GM06990 (cell line): ENCODE measurements at regions not wholly inside any gene's neighbourhood (a gene's known extent, or its start where the extent isn't known, plus 50 kb on each side); places are given as distances from the start of the nearest gene placed in this dataset.
"Not testable (repeated sequence)": the region's sequence is repeated elsewhere in the genome, so short reads cannot be mapped to it uniquely, and the experiment has no call there.

Source experiments
- DNase-seq: peaks from one replicate; pipeline ENCODE4 v3.0.0-alpha.2; 2011; ENCODE audit not compliant: insufficient read length; ENCODE audit errors: extremely low read depth
- H3K27me3 ChIP-seq: replicated peaks from 2 replicates; pipeline ENCODE4 v1.6.0; 2011; ENCODE audit warnings: low read length; ENCODE audit not compliant: control insufficient read depth, insufficient read depth
- H3K36me3 ChIP-seq: 2 replicates; pipeline ENCODE4 v1.5.1; 2011; ENCODE audit warnings: low read length; ENCODE audit not compliant: control insufficient read depth, insufficient read depth
- H3K4me3 ChIP-seq: replicated peaks from 2 replicates; pipeline ENCODE4 v1.5.1; 2011; ENCODE audit warnings: low read depth, mild to moderate bottlenecking, control low read depth, low read length
- TF ChIP-seq, protein P1 (sequence below): IDR thresholded peaks from 2 replicates; pipeline ENCODE4 v1.5.1; 2011; ENCODE audit warnings: low read length, control low read depth, mild to moderate bottlenecking, inconsistent platforms; ENCODE audit not compliant: insufficient read depth, poor library complexity, severe bottlenecking

DNA sequence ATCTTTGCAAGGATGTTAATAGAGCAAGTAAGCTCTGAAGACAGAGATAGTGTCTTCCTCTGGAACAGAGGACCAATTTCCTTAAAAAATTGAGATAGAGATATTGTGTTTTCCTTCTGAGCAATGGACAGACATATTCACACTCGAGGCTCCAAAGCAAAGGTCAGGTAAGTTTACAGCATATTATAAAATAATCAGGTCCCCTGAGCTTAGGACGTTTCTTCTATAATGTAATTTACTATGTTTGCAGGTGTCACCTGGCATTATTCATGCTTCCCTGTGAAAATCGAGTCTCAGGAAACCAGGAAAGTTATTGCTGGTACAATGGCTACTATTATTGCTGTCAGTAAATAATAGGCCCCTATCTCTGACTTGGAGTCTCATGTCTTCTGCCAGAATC is 1135.8 kb upstream of the ACVR2A start:
- DNase-seq: no peak
- Histone ChIP-seq H3K27me3 (no peaks in the 10 kb centered on the region), H3K4me3 (no peak overlapping the region), H3K36me3 (no peaks in the 10 kb centered on the region)
- TF ChIP-seq, protein P1, sequence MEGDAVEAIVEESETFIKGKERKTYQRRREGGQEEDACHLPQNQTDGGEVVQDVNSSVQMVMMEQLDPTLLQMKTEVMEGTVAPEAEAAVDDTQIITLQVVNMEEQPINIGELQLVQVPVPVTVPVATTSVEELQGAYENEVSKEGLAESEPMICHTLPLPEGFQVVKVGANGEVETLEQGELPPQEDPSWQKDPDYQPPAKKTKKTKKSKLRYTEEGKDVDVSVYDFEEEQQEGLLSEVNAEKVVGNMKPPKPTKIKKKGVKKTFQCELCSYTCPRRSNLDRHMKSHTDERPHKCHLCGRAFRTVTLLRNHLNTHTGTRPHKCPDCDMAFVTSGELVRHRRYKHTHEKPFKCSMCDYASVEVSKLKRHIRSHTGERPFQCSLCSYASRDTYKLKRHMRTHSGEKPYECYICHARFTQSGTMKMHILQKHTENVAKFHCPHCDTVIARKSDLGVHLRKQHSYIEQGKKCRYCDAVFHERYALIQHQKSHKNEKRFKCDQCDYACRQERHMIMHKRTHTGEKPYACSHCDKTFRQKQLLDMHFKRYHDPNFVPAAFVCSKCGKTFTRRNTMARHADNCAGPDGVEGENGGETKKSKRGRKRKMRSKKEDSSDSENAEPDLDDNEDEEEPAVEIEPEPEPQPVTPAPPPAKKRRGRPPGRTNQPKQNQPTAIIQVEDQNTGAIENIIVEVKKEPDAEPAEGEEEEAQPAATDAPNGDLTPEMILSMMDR: no peak

DNA sequence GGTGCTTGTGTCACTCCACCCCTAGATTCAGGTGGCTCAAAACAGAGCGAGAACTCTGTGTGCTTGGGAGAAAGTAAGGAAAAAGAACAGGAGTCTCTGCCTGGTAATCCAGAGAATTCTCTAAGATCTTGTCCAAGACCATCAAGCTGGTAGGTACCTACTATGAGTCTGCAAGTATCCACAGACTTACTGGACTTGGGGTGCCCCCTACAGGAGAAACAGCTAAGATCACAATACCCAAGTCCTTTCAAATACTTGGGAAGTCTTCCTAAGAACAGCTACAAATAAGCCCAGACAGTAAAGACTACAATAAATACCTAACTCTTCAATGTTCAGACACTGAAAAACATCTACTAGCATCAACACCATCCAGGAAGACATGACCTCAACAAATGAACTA is 1143.6 kb upstream of the ACVR2A start:
- Histone ChIP-seq H3K27me3 (no peaks in the 10 kb centered on the region), H3K4me3 (no peak overlapping the region), H3K36me3 (no peaks in the 10 kb centered on the region)
- TF ChIP-seq, protein P1: peak; percentile 29
- DNase-seq: no peak

DNA sequence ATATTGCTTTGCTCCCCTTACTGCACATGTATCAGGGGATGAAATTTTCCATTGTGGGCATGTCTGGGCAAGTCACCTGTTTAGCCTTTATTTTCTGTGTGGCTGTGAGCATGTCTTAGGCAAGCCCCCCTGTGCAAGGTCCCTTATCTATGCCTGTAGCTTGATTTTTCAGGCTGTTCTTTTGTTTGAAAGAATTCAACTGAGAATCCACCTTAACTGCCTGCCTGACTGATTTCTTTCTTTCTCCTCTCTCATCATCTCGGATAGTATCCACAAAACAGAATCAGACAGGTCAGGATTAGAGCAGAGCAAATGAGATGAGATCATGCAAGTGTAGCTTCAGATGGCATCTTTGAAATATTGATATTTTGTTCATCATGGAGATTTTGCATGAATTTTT is 1147.5 kb upstream of the ACVR2A start:
- TF ChIP-seq, protein P1: no peak
- Histone ChIP-seq H3K27me3 (no peaks in the 10 kb centered on the region), H3K36me3 (no peaks in the 10 kb centered on the region), H3K4me3 (no peak overlapping the region)
- no peak for DNase-seq

DNA sequence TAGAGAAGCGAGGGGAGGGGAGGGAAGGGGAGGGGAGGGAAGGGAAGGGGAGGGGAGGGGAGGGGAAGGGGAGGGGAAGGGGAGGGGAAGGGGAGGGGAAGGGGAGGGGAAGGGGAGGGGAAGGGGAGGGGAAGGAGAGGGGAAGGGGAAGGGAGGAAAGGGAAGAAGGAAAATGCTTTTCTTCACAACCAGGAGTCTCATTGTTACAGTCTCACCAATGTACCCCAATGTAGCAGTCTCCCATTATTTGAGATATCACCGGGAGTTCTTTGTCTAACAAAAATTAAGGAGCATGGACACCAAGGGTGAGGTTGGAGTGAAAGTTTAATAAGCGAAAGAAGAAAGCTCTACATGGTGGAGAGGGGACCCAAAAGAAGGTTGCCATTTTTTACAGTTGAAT is 1148.0 kb upstream of the ACVR2A start:
- H3K36me3 ChIP-seq, H3K4me3 ChIP-seq, H3K27me3 ChIP-seq, DNase-seq: not testable (repeated sequence)

DNA sequence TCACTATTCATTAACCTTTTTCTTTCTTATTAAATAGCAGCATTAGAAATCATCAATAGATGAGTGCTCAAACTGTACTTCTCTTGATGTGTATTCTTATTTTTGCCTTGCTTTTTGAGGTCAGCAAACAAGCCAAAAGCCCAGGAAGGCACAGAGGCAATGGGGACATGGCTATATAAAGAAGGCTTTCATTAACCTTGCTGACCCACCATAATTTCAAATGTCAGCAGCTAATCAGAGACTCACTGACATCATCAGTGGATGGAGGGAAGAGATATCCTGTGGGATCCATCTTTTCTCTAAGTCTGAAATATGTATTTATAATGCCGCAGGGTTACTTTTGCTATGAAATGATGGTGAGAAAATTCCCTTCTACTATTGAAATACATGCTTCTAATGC is 1162.8 kb upstream of the ACVR2A start:
- H3K4me3 ChIP-seq: no peak overlapping the region
- DNase-seq: no peak
- TF ChIP-seq, protein P1: no peak
- H3K36me3 ChIP-seq: no peaks in the 10 kb centered on the region
- no peaks in the 10 kb centered on the region for H3K27me3 ChIP-seq

DNA sequence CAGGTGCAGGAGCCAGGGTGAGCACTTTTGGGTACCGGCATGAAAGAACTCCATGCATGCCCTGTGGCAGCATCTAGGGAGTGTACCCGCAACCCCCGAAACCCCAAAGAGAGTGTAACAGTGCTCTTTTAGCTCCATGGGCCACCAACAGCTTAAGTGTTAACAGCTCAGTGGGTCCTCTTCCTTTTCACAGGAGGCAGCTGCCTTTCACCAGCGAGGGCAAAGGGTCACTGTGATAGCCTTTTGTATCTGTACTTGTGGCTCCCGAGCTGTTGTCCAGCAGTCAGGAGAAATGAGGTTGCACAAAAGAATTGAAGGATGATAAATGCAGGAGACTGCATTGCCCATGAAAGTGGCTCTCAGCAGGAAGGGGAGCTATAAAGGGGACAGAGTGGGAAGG is 1166.3 kb upstream of the ACVR2A start:
- DNase-seq: no peak

More for the DNA sequence above, 1166.3 kb upstream of the ACVR2A start:
- Histone ChIP-seq H3K36me3 (no peaks in the 10 kb centered on the region), H3K4me3 (no peak overlapping the region), H3K27me3 (no peaks in the 10 kb centered on the region)
- TF ChIP-seq, protein P1: no peak
